ENCODE measurements at regions not wholly inside any gene's neighbourhood (a gene's known extent, or its start where the extent isn't known, plus 50 kb on each side); places are given as distances from the start of the nearest gene placed in this dataset.

DNA sequence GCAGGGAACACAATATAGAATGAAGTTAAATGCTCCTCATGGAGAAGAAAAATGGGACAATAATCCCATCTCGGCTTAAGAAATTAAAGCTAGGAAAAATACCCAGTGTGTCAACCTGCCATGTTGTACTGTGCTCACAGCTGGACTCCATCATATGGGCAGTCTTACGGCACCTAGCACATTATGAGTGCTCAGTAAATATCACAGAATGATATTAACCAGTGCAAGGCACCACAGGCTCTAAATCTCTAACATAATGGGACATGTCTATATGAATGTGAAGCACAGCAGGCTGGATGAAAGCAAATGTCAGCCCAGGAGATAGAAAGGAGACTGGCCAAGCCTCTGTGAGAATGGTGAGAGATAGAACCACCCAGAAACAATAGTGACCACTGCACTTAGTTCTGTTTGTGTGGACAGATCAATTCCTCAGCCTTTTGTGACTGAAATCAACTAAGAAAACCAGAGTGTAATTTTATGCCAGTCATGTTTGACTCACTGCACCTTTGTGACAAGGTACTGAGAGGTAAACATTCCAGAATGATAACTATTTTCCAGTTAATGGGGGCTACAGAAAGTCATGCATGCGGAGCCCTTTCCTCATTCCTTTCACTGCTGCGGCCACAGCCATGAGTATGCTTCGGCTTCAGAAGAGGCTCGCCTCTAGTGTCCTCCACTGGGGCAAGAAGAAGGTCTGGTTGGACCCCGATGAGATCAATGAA is 140.4 kb upstream of the CDH6 start:
- in situ Hi-C loops (cut with HindIII; ENCODE audit: low sequenced_read_pairs): no loop called here
- no peak for DNase-seq (ENCODE audit: low spot score)

DNA sequence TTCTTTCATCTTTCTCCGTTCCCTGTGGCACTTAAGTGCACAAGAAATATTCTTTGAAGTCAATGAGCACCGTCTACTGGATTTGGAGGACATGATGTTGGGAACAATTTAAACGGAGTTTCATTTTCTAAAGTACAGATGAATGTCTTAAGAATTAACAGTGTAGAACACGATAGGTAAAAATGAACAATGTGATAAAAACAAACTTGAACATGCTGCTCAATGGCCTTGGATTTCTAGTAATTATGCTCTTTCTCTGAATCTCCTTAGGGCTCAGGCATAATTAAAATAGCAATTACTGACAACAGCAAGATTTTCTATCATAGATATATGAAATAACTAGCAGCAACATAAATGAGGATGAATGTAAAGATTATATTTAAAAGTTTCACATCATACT is 142.2 kb upstream of the CDH6 start:
- no peak for DNase-seq (ENCODE audit: low spot score)
- in situ Hi-C loops (cut with HindIII; ENCODE audit: low sequenced_read_pairs): no loop called here

DNA sequence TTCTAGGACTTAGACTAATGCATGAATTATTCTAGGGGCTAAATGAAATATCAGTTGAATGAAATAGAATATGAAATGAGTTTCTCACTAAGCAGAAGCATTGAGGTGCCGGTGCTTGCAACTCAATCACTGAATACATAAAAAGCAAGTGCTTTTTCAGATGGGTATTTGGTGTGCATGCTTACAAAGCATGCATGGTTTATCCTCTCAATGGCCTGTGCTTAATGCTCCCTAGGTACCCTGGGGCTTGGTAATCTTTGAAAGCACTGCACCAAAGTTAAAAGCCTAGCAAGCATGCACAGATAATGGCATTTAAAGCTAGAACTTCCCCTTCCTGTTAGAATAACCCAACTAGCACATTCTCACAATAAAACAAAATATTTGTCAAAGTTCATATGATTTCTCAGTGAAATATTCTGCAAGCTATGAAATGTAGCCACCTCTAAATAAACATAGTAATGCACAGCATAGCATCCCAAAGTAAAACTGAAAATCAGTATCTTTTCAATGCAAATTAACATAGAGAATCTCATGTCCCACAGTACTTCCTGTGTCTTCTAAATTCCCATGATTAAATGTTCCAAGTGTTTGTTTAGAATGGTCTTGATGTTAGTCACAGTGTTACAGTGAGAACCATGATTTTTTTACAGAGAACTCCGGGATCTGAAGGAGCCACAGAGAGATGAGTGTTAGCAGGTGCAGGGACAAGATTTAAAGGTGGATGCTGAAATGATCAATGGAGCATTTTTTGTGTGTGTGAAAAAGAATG is 143.4 kb upstream of the CDH6 start:
- DNase-seq (ENCODE audit: low spot score): no peak
- in situ Hi-C loops (cut with HindIII; ENCODE audit: low sequenced_read_pairs): no loop called here

DNA sequence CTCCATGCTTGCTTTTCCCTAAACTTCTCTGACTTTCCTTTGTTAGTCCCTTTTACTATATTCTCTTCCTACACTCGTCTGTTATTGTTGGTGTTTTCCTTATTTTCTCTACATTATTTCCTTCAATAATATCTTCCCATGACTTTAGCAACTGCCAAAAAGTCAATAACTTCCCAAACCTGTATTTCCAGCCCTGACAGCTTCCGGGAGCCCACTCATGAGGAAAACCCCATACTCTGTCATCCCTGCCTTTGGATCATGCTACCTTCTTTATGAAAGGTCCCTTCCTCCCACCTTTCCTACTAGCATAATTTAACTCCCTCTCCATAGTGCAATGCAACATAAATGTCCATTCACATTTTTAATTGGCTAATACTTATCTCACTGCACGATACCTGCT is 144.0 kb upstream of the CDH6 start:
- DNase-seq (ENCODE audit: low spot score): no peak
- in situ Hi-C loops (cut with HindIII; ENCODE audit: low sequenced_read_pairs): no loop called here

DNA sequence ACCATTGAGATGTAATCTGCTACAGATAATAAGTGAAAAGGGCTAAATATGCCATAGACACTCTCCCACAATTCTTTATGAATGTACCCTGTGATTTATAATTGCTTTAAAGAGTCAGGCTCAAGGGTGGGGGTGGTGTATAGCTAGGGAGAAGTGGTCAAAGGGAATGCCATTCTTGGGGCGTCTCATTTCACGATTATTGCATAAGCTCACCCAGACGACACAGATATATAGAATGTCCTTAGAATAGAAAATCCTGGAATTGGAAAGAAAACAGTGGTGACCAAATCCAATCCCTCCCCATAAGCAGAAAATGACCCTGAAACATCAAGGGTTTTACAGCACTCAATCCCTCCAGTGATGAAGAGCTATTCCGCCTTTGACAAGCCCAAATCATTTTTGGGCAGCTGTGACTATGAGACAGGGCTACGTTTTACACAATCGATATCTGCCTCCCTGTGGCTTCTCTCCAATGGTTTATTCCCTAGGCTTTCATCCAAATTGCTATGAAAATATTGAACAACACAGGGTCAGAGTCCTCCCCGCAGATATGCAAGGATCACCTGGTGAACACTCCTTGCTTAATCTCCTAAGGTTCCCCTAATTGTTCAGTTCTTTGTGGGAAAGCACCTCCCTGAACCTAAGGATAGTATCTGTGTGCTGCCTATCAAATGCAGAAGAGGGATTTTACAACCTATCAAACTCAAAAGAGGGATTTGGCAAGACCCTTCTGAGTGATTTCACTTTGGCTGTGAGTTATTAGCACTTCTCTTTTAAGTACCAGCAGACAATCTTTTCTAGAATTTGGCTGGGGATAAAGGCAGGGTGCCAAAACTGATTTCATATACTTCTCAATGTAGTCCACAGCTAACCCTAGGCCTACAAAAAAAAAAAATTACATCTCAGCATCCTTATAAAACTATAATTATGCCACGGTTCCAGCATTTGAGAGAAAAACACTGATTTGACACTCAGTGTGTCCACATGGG is 144.9 kb upstream of the CDH6 start:
- in situ Hi-C loops (cut with HindIII; ENCODE audit: low sequenced_read_pairs): no loop called here
- DNase-seq (ENCODE audit: low spot score): no peak

DNA sequence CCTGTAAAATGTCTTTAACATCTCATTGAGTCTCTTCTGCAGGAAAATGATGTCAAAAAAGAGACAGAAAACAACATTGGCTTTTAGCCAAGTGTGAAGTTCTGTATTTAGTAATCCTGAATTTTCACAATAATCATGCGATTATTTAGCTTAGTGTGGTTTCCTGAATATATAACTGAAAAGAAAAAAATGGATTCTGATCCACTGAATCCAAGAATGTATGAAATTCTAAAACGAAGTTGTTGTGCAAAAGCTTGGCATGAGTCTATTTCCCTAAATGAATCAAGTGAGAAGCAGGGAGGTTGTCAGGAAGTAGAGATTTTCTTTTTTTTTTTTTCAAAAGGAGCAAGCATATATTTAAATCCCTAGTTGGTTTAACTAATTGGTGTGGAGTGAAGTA is 145.9 kb upstream of the CDH6 start:
- in situ Hi-C loops (cut with HindIII; ENCODE audit: low sequenced_read_pairs): no loop called here
- DNase-seq (ENCODE audit: low spot score): no peak

GRCh38 chr5:31047007-31047406 is 146.5 kb upstream of the CDH6 start:
- no peak for DNase-seq (ENCODE audit: low spot score)
- in situ Hi-C loops (cut with HindIII; ENCODE audit: low sequenced_read_pairs): no loop called here

GRCh38 chr5:31036411-31036810 is 157.1 kb upstream of the CDH6 start:
- DNase-seq (ENCODE audit: low spot score): no peak
- in situ Hi-C loops (cut with HindIII; ENCODE audit: low sequenced_read_pairs): no loop called here

DNA sequence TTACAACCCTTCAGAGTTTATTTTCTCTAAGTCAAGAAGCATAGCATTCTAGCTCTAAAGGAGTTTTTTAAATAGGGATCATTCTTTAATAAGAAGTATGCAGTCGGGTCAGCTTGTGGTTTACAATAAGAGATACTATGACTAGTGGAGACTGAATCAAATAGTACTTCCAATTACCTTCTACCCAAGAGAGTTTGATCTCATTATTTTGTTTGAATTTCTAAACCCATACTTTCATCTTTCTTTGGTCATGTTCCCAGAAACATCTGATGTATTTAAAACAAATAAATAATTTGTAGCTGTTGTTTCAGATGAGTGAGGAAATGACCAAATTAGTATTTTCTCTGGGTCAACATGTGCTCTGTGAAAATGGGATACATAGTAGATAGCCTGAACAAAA is 160.2 kb upstream of the CDH6 start:
- no peak for DNase-seq (ENCODE audit: low spot score)
- in situ Hi-C loops (cut with HindIII; ENCODE audit: low sequenced_read_pairs): no loop called here

DNA sequence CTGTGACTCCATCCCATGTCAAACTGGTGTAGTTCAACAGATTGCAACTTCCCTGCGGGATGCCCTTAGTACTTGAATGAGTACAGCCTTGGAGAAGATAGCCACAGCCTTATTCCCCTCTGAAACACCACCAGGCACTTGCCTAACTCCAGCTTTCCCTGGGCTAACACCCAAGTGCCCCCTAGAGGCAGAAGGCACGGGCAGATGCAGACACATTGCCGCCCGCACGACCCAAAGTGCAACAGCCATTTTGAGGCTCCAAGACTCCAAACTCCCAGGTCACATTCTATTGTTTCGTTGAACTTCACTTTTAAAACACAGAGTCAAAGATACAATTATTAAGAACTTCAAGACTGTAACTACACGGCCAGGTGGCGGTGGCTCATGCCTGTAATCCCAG is 163.6 kb upstream of the CDH6 start:
- in situ Hi-C loops (cut with HindIII; ENCODE audit: low sequenced_read_pairs): no loop called here
- DNase-seq (ENCODE audit: low spot score): no peak

DNA sequence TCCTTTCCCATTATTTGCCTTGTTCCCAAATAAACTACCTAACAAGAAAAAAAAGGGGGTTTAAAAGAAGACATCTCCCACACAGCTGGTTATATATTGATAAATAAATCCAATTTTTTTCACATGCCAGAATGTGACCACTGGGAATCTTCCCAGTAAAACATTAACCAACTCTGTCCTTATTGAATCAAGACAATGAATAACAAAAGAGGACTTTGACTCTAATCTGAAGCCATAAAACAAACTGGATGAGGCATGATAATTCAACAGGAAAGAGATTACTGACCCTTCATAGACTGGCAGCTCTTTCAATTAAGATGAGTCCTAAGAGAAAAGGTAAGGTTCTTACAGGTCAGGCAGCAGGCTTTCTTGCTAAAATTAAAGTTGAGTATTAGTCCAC is 165.8 kb upstream of the CDH6 start:
- in situ Hi-C loops (cut with HindIII; ENCODE audit: low sequenced_read_pairs): no loop called here
- no peak for DNase-seq (ENCODE audit: low spot score)

- DNase-seq (ENCODE audit: low spot score): no peak
- in situ Hi-C loops (cut with HindIII; ENCODE audit: low sequenced_read_pairs): no loop called here
Measured at GRCh38 chr5:31023105-31023504, 170.4 kb upstream of the CDH6 start.

DNA sequence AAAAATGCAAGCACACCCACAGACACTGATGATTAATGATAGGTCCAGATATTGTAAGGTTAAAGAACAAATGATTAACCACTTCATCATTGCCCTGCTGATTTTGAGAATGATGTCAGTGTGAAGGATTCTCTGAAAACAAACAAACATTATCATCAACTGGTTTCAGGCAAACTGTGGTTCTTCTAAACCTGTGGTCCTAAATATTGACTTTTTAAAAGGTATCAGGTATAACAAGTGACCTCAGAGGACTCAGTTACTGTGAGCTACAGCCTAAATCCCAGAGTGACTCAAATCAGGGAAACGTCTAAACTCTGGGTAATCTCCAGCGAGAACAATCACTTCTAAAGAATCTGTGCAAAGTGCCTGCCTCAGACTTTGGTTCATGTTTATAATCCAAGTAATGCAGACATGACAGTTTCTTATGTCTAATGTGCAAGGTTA is 172.3 kb upstream of the CDH6 start:
- in situ Hi-C loops (cut with HindIII; ENCODE audit: low sequenced_read_pairs): no loop called here
- no peak for DNase-seq (ENCODE audit: low spot score)

- no peak for DNase-seq (ENCODE audit: low spot score)
- in situ Hi-C loops (cut with HindIII; ENCODE audit: low sequenced_read_pairs): no loop called here
Measured at GRCh38 chr5:31008231-31008630, 185.3 kb upstream of the CDH6 start.

- in situ Hi-C loops (cut with HindIII; ENCODE audit: low sequenced_read_pairs): no loop called here
- no peak for DNase-seq (ENCODE audit: low spot score)
Measured at GRCh38 chr5:31007672-31008071, 185.8 kb upstream of the CDH6 start.

GRCh38 chr5:31000287-31000686 is 193.2 kb upstream of the CDH6 start:
- no peak for DNase-seq (ENCODE audit: low spot score)

GRCh38 chr5:30997681-30998080 is 195.8 kb upstream of the CDH6 start:
- DNase-seq (ENCODE audit: low spot score): no peak
- in situ Hi-C loops (cut with HindIII; ENCODE audit: low sequenced_read_pairs): no loop called here

More at GRCh38 chr5:31000287-31000686, 193.2 kb upstream of the CDH6 start:
- in situ Hi-C loops (cut with HindIII; ENCODE audit: low sequenced_read_pairs): no loop called here

GRCh38 chr5:30994902-30995301 is 198.6 kb upstream of the CDH6 start:
- DNase-seq (ENCODE audit: low spot score): no peak
- in situ Hi-C loops (cut with HindIII; ENCODE audit: low sequenced_read_pairs): no loop called here

- DNase-seq (ENCODE audit: low spot score): no peak
- in situ Hi-C loops (cut with HindIII; ENCODE audit: low sequenced_read_pairs): no loop called here
Measured at GRCh38 chr5:30994176-30994575, 199.3 kb upstream of the CDH6 start.

- no peak for DNase-seq (ENCODE audit: low spot score)
- in situ Hi-C loops (cut with HindIII; ENCODE audit: low sequenced_read_pairs): no loop called here
Measured at GRCh38 chr5:30991462-30991861, 202.0 kb upstream of the CDH6 start.

Measured in G401 (cell line).